Inflammatory macrophage treated with lipopolysaccharide for 1 hour (primary cell): ENCODE measurements at regions not wholly inside any gene's neighbourhood (a gene's known extent, or its start where the extent isn't known, plus 50 kb on each side); places are given as distances from the start of the nearest gene placed in this dataset.

Source experiments
- DNase-seq, 2 donors: peaks; one replicate each; pipeline ENCODE4 v3.0.0-alpha.2; 2020 to 2022

- no peak for DNase-seq
These were observed 74.6 kb upstream of the CDKN3 start for GRCh38 chr14:54322246-54322645.

GRCh38 chr14:54322701-54323337, 74.0 kb upstream of the CDKN3 start:
- no peak for DNase-seq

- DNase-seq = no peak
These were observed 71.0 kb upstream of the CDKN3 start for GRCh38 chr14:54325766-54326165.

GRCh38 chr14:54329082-54329695, 67.6 kb upstream of the CDKN3 start:
- peak in 1 of 2 donors; percentile 19 for DNase-seq

GRCh38 chr14:54330876-54331275, 65.9 kb upstream of the CDKN3 start:
- DNase-seq = no peak

GRCh38 chr14:54331516-54331915, 65.3 kb upstream of the CDKN3 start:
- DNase-seq = no peak

- DNase-seq = no peak
These were observed 64.3 kb upstream of the CDKN3 start for GRCh38 chr14:54332490-54332889.

GRCh38 chr14:54333511-54333910, 63.3 kb upstream of the CDKN3 start:
- no peak for DNase-seq

- DNase-seq = no peak
These were observed 61.1 kb upstream of the CDKN3 start for GRCh38 chr14:54335569-54336155.

GRCh38 chr14:54337314-54337713, 59.5 kb upstream of the CDKN3 start:
- DNase-seq = no peak

GRCh38 chr14:54338696-54339317, 58.0 kb upstream of the CDKN3 start:
- DNase-seq = no peak

GRCh38 chr14:54339771-54340170, 57.0 kb upstream of the CDKN3 start:
- no peak for DNase-seq

- no peak for DNase-seq
These were observed 54.0 kb upstream of the CDKN3 start for GRCh38 chr14:54342806-54343205.

- DNase-seq = no peak
These were observed 53.3 kb upstream of the CDKN3 start for GRCh38 chr14:54343272-54344121.

- DNase-seq = no peak
These were observed 52.4 kb upstream of the CDKN3 start for GRCh38 chr14:54344445-54344844.

- no peak for DNase-seq
These were observed 50.5 kb upstream of the CDKN3 start for GRCh38 chr14:54346257-54346656.
